Breast epithelium (tissue), 3 donors: ENCODE measurements at regions not wholly inside any gene's neighbourhood (a gene's known extent, or its start where the extent isn't known, plus 50 kb on each side); places are given as distances from the start of the nearest gene placed in this dataset.

Source experiments
- POLR2A ChIP-seq: fragments of 450-650 bp; IDR thresholded peaks from one replicate; pipeline ENCODE4 v1.6.1; 2016; ENCODE audit warnings: antibody characterized with exemption, mild to moderate bottlenecking, moderate library complexity
- TF ChIP-seq, protein P1 (sequence below), 3 donors: fragments of 450-650 bp; IDR thresholded peaks; one replicate each; pipeline ENCODE4 v1.5.1; 2016 to 2017; ENCODE audit warnings: antibody characterized with exemption in 3 of 3, mild to moderate bottlenecking in 3 of 3, moderate library complexity in 3 of 3

DNA sequence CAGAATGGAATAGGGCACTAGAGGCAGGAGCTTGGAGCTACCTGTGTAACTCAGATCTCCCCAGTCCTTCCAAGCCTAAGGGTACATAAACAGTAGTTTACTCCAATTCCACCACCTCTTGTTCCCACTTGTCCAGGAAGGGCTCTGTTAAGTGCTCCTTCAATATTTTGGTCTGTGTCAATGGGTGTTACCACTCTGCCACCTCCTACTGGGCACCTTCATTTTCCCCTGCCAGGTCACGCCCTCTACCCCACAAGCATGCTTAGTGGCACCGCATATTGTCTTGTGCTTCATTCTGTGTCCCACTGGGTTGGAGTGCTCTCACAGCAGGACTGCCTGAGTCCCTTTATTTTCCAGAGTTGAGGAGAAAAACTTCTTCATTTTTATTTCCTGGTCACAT, 459.8 kb downstream of the ARHGEF28 start:
- TF ChIP-seq, protein P1, sequence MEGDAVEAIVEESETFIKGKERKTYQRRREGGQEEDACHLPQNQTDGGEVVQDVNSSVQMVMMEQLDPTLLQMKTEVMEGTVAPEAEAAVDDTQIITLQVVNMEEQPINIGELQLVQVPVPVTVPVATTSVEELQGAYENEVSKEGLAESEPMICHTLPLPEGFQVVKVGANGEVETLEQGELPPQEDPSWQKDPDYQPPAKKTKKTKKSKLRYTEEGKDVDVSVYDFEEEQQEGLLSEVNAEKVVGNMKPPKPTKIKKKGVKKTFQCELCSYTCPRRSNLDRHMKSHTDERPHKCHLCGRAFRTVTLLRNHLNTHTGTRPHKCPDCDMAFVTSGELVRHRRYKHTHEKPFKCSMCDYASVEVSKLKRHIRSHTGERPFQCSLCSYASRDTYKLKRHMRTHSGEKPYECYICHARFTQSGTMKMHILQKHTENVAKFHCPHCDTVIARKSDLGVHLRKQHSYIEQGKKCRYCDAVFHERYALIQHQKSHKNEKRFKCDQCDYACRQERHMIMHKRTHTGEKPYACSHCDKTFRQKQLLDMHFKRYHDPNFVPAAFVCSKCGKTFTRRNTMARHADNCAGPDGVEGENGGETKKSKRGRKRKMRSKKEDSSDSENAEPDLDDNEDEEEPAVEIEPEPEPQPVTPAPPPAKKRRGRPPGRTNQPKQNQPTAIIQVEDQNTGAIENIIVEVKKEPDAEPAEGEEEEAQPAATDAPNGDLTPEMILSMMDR (IDR thresholded peaks at IDR 0.05) = no peak
- no peak for TF ChIP-seq POLR2A
